ENCODE measurements at regions not wholly inside any gene's neighbourhood (a gene's known extent, or its start where the extent isn't known, plus 50 kb on each side); places are given as distances from the start of the nearest gene placed in this dataset.

- DNase-seq (ENCODE audit: low read depth): no peak
These were observed 181.2 kb upstream of the KCND2 start for GRCh38 chr7:120091807-120092206.

- DNase-seq (ENCODE audit: low read depth): no peak
These were observed 176.0 kb upstream of the KCND2 start for GRCh38 chr7:120097020-120097419.

- DNase-seq (ENCODE audit: low read depth): no peak
These were observed 175.2 kb upstream of the KCND2 start for GRCh38 chr7:120097774-120098173.

DNA sequence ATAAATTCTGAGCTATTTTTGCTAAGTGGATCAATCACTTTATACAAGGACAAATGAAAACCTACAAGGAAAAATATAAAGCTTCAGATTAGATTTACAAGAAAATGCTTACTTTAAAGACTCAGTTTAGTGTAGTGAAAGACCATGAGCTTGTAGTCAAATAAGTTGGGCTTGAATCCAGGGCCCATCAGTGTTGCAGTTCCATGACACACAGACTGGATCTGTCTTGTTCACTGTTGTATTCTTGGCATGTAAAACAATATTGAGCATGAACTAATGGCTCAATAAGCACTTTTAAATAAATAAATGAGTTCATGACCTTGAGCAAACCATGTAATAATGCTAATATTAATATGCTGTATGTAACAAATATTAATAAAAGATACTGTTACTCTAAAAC lies 164.6 kb upstream of the KCND2 start:
- DNase-seq (ENCODE audit: low read depth): no peak

DNA sequence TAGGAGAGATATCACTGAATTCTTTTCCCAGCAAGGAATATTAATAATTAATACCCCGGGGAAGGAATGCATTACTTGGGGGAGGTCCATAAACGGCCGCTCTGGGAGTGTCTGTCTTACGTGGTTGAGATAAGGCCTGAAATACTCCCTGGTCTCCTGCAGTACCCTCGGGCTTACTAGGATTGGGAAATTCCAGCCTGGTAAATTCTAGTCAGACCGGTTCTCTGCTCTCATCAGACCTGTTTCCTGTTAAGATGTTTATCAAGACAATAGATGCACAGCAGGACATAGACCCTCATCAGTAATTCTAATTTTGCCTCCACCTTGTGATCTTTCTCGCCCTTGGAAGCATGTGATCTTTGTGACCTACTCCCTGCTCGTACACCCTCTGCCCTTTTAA lies 162.8 kb upstream of the KCND2 start:
- DNase-seq (ENCODE audit: low read depth): no peak

DNA sequence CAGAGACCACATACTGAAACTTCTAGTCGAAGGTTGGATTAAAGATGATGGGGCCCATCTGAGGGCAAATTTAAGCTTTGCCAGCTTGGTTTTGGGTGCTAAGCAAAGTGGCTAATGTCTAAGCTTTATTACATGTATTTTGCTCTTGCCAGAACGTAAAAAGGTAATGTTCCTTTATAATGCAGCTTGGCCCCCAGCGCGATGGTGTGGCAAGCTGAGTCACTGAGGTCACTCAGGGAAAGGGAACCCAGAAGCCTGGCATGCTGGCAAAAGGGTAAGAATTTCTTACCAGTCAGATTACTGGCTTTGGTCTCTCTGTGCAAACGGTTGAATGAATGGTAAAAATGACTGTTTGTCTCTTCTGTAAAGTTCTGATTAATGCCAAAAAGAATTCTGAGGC lies 158.3 kb upstream of the KCND2 start:
- DNase-seq (ENCODE audit: low read depth): no peak

DNA sequence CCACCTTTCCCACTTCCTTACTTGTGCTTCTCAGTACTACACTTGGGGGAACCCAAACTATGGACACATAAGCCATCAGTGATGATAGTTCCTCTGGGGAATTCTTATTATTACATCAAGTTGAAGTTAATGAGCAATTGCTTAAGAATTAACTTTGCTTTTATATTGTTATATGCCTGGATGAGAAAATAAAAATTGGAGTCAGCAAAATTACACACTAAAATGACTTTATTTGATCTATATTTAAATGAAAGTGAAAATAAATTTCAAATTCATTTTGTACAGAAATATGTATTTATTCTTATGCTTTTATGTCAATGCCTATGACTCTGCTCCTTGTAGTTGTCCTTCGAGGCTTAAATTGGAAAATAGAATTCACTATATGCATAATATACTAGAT lies 149.4 kb upstream of the KCND2 start:
- no peak for DNase-seq (ENCODE audit: low read depth)

DNA sequence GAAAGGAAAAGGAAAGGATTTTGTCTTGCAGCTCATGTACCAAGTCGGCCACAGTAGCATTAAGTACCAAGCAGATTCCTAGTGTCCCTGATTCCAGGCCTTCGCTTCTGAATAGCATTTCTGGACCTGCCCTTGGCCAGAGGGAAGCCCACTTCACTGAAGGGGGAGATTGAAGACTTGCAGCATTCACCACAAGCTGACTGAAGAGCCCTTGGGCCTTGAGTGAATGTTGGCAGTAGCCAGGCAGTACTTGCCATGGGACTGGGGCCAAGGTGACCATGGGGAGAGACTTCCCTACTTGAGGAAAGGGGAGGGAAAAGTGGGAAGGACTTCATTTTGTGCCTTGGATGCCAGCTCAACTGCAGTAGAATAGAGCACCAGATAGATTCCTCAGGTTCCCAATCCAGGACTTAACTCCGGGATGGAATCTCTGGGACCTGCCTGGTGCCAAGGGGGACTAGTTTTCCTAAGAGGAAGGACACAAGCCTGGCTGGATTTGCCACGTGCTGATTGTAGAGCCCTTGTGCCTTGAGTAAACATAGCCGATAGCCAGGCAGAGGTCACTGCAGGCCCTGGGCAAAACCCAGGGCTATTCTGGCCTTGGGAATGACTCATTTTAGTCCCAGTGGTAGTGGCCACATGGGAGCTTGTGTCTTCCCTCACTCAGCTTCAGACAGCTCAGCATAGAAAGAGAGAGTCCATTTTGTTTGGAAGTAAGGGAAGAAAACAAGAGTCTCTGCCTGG lies 141.7 kb upstream of the KCND2 start:
- no peak for DNase-seq (ENCODE audit: low read depth)

- DNase-seq (ENCODE audit: low read depth): no peak
These were observed 134.5 kb upstream of the KCND2 start for GRCh38 chr7:120138497-120138896.

DNA sequence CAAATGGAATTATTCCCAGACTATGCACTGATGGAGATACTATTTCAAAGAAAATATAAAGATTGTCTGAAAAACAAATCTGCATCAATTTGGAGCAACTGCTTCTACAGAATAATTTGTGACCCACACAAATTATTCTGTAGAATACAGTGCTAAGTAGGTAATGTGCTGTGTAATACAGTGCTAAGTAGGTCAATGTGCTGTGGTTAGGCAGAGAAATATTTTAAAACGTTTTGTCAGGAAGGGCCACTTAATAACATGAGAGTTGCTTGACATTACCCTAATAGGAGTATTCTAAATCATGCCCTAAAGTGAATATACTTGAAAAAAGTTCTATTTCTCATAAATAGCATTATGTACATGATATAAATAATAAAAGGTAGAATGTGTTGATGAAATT lies 116.5 kb upstream of the KCND2 start:
- no peak for DNase-seq (ENCODE audit: low read depth)

GRCh38 chr7:120160166-120160565 lies 112.8 kb upstream of the KCND2 start:
- no peak for DNase-seq (ENCODE audit: low read depth)

- DNase-seq (ENCODE audit: low read depth): no peak
These were observed 109.5 kb upstream of the KCND2 start for GRCh38 chr7:120163449-120163848.

GRCh38 chr7:120165227-120165626 lies 107.7 kb upstream of the KCND2 start:
- DNase-seq (ENCODE audit: low read depth): no peak

GRCh38 chr7:120168066-120168465 lies 104.9 kb upstream of the KCND2 start:
- DNase-seq (ENCODE audit: low read depth): no peak

- no peak for DNase-seq (ENCODE audit: low read depth)
These were observed 102.8 kb upstream of the KCND2 start for GRCh38 chr7:120169996-120170783.

DNA sequence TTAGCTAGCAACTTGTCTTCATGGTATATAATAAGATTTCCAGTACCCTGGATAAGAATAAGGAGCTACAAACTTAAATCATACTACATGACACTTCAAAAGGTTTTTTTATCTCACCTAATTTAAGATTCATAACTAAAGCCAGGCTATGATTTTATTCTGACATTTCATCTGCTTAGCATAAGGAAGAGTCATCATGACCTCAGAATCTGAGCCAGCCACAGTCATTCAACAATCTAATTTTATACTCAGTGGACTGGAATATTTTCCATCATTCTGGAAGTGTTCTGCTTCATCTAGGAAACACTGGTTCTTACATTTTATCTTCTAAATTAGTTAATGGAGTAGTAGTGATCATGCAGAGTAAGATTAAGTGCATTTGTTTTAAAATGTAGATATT lies 102.1 kb upstream of the KCND2 start:
- DNase-seq (ENCODE audit: low read depth): no peak

DNA sequence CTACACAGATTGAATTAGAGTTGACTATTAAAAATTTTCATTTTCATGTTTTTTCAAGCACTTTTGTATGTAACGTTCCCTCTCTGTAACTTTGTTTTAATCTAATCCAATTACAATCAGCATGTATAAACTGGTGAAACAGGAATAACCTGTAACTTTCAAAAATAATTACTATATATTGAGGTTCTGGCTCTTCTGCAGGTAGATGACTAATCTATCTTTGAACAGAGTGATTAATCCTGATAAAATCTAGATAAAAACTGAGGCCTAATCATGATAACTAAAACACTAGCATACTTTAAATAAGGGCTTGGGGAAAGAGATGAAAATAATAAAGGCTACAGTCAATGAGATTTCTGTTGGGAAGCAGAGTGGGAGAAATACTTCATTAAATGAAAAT lies 101.6 kb upstream of the KCND2 start:
- DNase-seq (ENCODE audit: low read depth): no peak

DNA sequence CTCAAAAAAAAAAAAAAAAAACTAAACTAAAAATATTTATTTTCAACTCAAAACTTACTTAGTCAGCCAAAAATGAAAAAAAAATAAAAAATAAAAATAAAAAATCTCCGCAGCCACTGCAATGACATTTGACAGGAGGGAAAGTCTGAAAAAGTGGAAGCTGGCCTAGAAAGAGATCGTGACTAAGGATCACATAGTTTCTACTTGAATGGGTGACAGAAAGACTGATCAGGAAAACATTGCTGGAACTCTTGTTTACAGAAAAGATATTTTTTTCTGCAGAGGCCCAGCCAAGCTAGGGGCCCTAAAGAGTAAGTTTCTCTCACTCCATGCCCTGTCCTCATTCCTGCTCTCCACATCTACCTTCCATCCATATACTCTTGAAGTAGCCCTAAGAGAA lies 92.8 kb upstream of the KCND2 start:
- DNase-seq (ENCODE audit: low read depth): no peak

GRCh38 chr7:120181499-120181898 lies 91.5 kb upstream of the KCND2 start:
- DNase-seq (ENCODE audit: low read depth): no peak

- DNase-seq (ENCODE audit: low read depth): no peak
These were observed 88.1 kb upstream of the KCND2 start for GRCh38 chr7:120184866-120185265.

DNA sequence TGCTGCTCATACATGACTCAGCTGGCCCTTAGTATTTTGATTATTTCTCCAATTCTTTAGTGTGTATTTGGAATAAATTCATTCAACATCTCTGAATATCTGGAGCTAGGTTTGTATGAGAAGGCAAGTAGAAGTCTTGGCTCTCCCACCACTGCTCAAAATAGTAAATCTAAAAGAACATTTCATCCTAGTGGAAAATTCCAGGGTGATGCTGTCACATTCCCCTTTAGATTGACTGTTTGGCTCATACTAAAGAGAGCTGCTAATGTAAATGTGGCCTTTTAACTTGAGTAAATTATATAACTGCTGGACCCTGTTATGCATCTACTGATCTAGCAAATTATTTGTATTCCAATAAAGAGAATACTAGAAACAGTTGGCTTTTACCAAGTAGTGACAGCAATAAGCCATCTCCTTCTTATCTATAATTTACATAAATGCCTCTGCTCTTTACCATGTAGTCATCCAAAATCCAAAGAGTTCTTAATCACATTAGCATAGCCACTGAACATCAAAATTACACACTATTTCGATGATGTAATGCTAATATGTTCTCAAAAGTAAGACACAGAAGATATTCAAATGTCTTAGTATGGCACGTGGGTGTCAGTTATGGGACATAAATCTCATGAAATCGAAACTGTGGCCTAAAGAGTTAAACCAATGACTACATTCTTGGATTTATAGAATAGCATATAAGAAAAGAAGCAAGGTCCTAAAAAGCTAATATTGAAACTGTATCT lies 86.9 kb upstream of the KCND2 start:
- peak; percentile 10 for DNase-seq (ENCODE audit: low read depth)

GRCh38 chr7:120186688-120187087 lies 86.3 kb upstream of the KCND2 start:
- no peak for DNase-seq (ENCODE audit: low read depth)

DNA sequence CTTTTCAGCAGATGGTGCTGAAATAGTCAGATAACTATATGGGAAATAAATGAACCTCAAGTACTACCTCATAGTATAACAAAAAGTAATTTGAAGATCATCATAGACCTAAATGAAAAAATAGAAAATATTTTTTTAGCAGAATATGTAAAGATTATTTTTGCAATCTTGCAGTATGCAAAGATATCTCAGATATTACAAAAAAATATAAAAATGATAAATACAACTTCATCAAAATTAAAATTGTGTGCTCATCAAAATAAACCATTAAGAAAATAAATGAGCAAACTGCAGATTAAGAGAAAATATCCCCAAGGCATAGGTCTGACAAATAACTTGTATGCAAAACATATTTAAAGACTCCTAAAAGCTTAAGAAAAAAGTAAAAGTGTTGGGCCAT lies 83.4 kb upstream of the KCND2 start:
- no peak for DNase-seq (ENCODE audit: low read depth)
